K562 (cell line): ENCODE measurements at regions not wholly inside any gene's neighbourhood (a gene's known extent, or its start where the extent isn't known, plus 50 kb on each side); places are given as distances from the start of the nearest gene placed in this dataset.
"Not testable (repeated sequence)": the region's sequence is repeated elsewhere in the genome, so short reads cannot be mapped to it uniquely, and the experiment has no call there.

Source experiments
- ARHGAP35 ChIP-seq: fragments of 450-650 bp; IDR thresholded peaks from 2 replicates; pipeline ENCODE4 v1.6.1; 2018; ENCODE audit not compliant: partially characterized antibody
- CTCF ChIP-seq, 3 experiments: IDR thresholded peaks in 2 of 3; conservative IDR thresholded peaks in 1 of 3; 2 replicates each; pipeline ENCODE4 v1.5.1; 2011 to 2012; ENCODE audit warnings: low read length in 3 of 3, mild to moderate bottlenecking in 3 of 3, control low read depth in 2 of 3, improper control_type of control experiment in 1 of 3, inconsistent platforms in 1 of 3, low read depth in 1 of 3, mixed read lengths in 1 of 3, moderate library complexity in 1 of 3; ENCODE audit not compliant: insufficient read depth in 2 of 3
- E4F1 ChIP-seq: fragments of 250-450 bp; sonication (Bioruptor Pico); IDR thresholded peaks from 2 replicates; pipeline ENCODE4 v1.5.0; 2021; ENCODE audit warnings: mild to moderate bottlenecking, borderline replicate concordance
- ESRRA ChIP-seq: fragments of 450-650 bp; IDR thresholded peaks from 2 replicates; pipeline ENCODE4 v1.6.1; 2014; ENCODE audit warnings: low read depth, mild to moderate bottlenecking, moderate library complexity, borderline replicate concordance
- HDAC6 ChIP-seq: IDR thresholded peaks from 2 replicates; pipeline ENCODE4 v1.6.1; 2012; ENCODE audit warnings: low read depth, mild to moderate bottlenecking, control low read depth, inconsistent platforms, low read length, moderate library complexity
- JUND ChIP-seq, 2 experiments: IDR thresholded peaks; 2 replicates in 1 of 2; 3 replicates in 1 of 2; pipeline ENCODE4 v1.6.1; 2011; ENCODE audit warnings: borderline replicate concordance in 2 of 2, low read depth in 2 of 2, low read length in 2 of 2, improper control_type of control experiment in 1 of 2, missing biosample characterization in 1 of 2, missing genetic modification characterization in 1 of 2, missing genetic modification reagents in 1 of 2
- KLF10 ChIP-seq: fragments of 250-450 bp; sonication (Bioruptor Pico); IDR thresholded peaks from 2 replicates; pipeline ENCODE4 v1.6.1; 2021; ENCODE audit warnings: matching md5 sums
- POLR2A ChIP-seq: fragments of 450-650 bp; conservative IDR thresholded peaks from 2 replicates; pipeline ENCODE4 v1.6.1; 2016
- SIRT6 ChIP-seq: IDR thresholded peaks from one replicate; pipeline ENCODE4 v1.6.1; 2012; ENCODE audit warnings: low read depth, mild to moderate bottlenecking, control low read depth, inconsistent platforms, low read length, moderate library complexity
- SMAD4 ChIP-seq: fragments of 250-450 bp; sonication (Bioruptor Pico); conservative IDR thresholded peaks from 2 replicates; pipeline ENCODE4 v1.8.0; 2021; ENCODE audit warnings: inconsistent platforms, mild to moderate bottlenecking, moderate library complexity
- TAF15 ChIP-seq: fragments of 200-400 bp; formaldehyde crosslinking; IDR thresholded peaks from 2 replicates; pipeline ENCODE4 v1.6.1; 2017; ENCODE audit warnings: mild to moderate bottlenecking, low read depth, low read length, moderate library complexity
- ZZZ3 ChIP-seq: fragments of 450-650 bp; IDR thresholded peaks from 2 replicates; pipeline ENCODE4 v1.6.1; 2016; ENCODE audit warnings: antibody characterized with exemption, mild to moderate bottlenecking, moderate library complexity
- TF ChIP-seq, protein P1 (sequence below), 2 experiments: IDR thresholded peaks; 2 replicates each; pipeline ENCODE4 v1.6.1; 2011; ENCODE audit warnings: borderline replicate concordance in 1 of 2, control low read depth in 1 of 2, low read depth in 1 of 2, low read length in 1 of 2, mild to moderate bottlenecking in 1 of 2, mixed read lengths in 1 of 2, moderate library complexity in 1 of 2; ENCODE audit not compliant: insufficient read depth in 1 of 2, insufficient read length in 1 of 2, poor library complexity in 1 of 2, severe bottlenecking in 1 of 2; ENCODE audit errors: extremely low read depth in 1 of 2

DNA sequence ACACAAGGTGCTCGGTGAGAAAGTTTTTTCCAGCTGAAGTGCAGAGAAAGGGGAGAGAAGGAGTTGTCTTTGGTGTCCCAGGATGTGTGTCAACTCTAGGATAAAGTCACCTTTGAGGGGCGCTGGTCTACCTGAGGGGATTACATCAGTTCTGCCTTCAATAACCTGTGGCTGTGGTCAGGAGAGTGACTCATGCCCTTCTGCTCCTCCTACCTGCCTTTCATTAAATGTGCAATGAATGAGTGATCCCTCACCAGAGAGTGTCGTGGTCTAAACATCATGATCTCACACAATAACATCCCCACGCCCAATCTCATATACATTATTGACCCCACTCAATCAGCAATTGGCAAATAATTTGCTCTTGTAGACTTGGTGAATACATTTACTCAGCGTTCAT is 83.4 kb downstream of the OR4M2 start:
- not testable (repeated sequence) for TF ChIP-seq ARHGAP35; SIRT6; E4F1; CTCF (IDR thresholded peaks at IDR 0.05 in 2 of 3, conservative IDR thresholded peaks at IDR 0.05 in 1 of 3; ENCODE audit: insufficient read depth in 2 of 3, low read depth in 1 of 3, low read length in 3 of 3); ZZZ3; JUND (IDR thresholded peaks at IDR 0.05; ENCODE audit: borderline replicate concordance, low read depth, low read length); JUND (tag; IDR thresholded peaks at IDR 0.05; ENCODE audit: borderline replicate concordance, low read depth, low read length); POLR2A; TAF15; ESRRA; KLF10; SMAD4 (CRISPR knock-in tag); HDAC6
- TF ChIP-seq, protein P1, sequence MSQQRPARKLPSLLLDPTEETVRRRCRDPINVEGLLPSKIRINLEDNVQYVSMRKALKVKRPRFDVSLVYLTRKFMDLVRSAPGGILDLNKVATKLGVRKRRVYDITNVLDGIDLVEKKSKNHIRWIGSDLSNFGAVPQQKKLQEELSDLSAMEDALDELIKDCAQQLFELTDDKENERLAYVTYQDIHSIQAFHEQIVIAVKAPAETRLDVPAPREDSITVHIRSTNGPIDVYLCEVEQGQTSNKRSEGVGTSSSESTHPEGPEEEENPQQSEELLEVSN (IDR thresholded peaks at IDR 0.05; ENCODE audit: borderline replicate concordance in 1 of 2, extremely low read depth in 1 of 2, insufficient read depth in 1 of 2, insufficient read length in 1 of 2, low read depth in 1 of 2, low read length in 1 of 2, poor library complexity in 1 of 2, severe bottlenecking in 1 of 2) = not testable (repeated sequence)
